A549 (cell line): ENCODE measurements at regions not wholly inside any gene's neighbourhood (a gene's known extent, or its start where the extent isn't known, plus 50 kb on each side); places are given as distances from the start of the nearest gene placed in this dataset.
A peak's percentile ranks its signal among the peaks of the same experiment; 100 is the strongest.
"Not testable (repeated sequence)": the region's sequence is repeated elsewhere in the genome, so short reads cannot be mapped to it uniquely, and the experiment has no call there.

Experiments used
- ATAC-seq, 2 experiments: fragments of 200-7000 bp in 1 of 2; fragments of >200 bp in 1 of 2; cut with Nextera tagmentation in 1 of 2; cut with Tn5 transposase in 1 of 2; 3 replicates each; pipeline versions ENCODE4 v1.8.0 to v1.9.1; 2018 to 2020; ENCODE audit warnings: mild to moderate bottlenecking in 1 of 2, moderate library complexity in 1 of 2
- CTCF ChIA-PET: fragments of 300-600 bp; sonication (Branson Sonifier 250); formaldehyde crosslinking; extraction: SDS; loops from one replicate; lab custom pipeline; 2021; ENCODE audit warnings: antibody characterized with exemption, inconsistent platforms; lab: Yijun Ruan, JAX
- POLR2A ChIA-PET: fragments of 350-600 bp; formaldehyde crosslinking; extraction: SDS; loops from one replicate; lab custom pipeline; 2021; ENCODE audit warnings: antibody characterized with exemption, inconsistent platforms; lab: Yijun Ruan, JAX
- DNase-seq, 2 experiments: peaks; one replicate each; pipeline versions ENCODE4 v3.0.0 to v3.0.0-alpha.2; 2011 to 2016; ENCODE audit warnings: low read depth in 1 of 2, low spot score in 1 of 2
- FAIRE-seq: peaks from 2 replicates; lab custom pipeline; 2011; peaks lifted over from hg19 to GRCh38; lab: Jason Lieb, UNC
- H3K27ac ChIP-seq, 2 experiments: fragments of >200 bp; sonication (Bioruptor Twin); formaldehyde crosslinking; 3 replicates each; pipeline ENCODE4 v1.5.1; 2016 to 2017
- H3K4me1 ChIP-seq: fragments of >200 bp; sonication (Bioruptor Twin); formaldehyde crosslinking; 3 replicates; pipeline ENCODE4 v1.6.1; 2016
- H3K4me2 ChIP-seq: fragments of >200 bp; sonication (Bioruptor Twin); formaldehyde crosslinking; 3 replicates; pipeline ENCODE4 v1.6.1; 2016
- H3K4me3 ChIP-seq: fragments of >200 bp; sonication (Bioruptor Twin); formaldehyde crosslinking; 3 replicates; pipeline ENCODE4 v1.5.1; 2016
- H3K9me3 ChIP-seq: fragments of >200 bp; sonication (Bioruptor Twin); formaldehyde crosslinking; 3 replicates; pipeline ENCODE4 v1.6.1; 2016
- BHLHE40 ChIP-seq: IDR thresholded peaks from 2 replicates; pipeline ENCODE4 v1.6.1; 2012; ENCODE audit warnings: low read depth, low read length, inconsistent platforms
- CEBPB ChIP-seq, 2 experiments: fragments of >200 bp in 1 of 2; sonication (Bioruptor Twin) in 1 of 2; formaldehyde crosslinking in 1 of 2; IDR thresholded peaks; 2 replicates each; pipeline ENCODE4 v1.6.1; 2012 to 2016
- CHD2 ChIP-seq: fragments of 150-350 bp; IDR thresholded peaks from 2 replicates; pipeline ENCODE4 v1.6.1; 2014; ENCODE audit warnings: low read length; ENCODE audit not compliant: partially characterized antibody
- EHF ChIP-seq: fragments of 250-450 bp; sonication (Bioruptor Pico); IDR thresholded peaks from 2 replicates; pipeline ENCODE4 v1.5.0; 2020; ENCODE audit warnings: mild to moderate bottlenecking
- EP300 ChIP-seq, 2 experiments: fragments of >200 bp; sonication (Bioruptor Twin); formaldehyde crosslinking; IDR thresholded peaks; 2 replicates in 1 of 2; 3 replicates in 1 of 2; pipeline ENCODE4 v1.6.1; 2016 to 2017
- ESRRA ChIP-seq: fragments of 150-350 bp; IDR thresholded peaks from 2 replicates; pipeline ENCODE4 v1.6.1; 2014; ENCODE audit warnings: mild to moderate bottlenecking, low read length, borderline replicate concordance
- FOXS1 ChIP-seq: fragments of 250-450 bp; sonication (Bioruptor Pico); IDR thresholded peaks from 2 replicates; pipeline ENCODE4 v1.5.0; 2020; ENCODE audit warnings: mild to moderate bottlenecking, moderate library complexity
- GATA3 ChIP-seq: IDR thresholded peaks from 2 replicates; pipeline ENCODE4 v1.6.1; 2012; ENCODE audit warnings: borderline replicate concordance
- HEYL ChIP-seq: fragments of 250-450 bp; sonication (Bioruptor Pico); IDR thresholded peaks from 2 replicates; pipeline ENCODE4 v1.8.0; 2021; ENCODE audit warnings: mild to moderate bottlenecking, moderate library complexity
- HOXA7 ChIP-seq: fragments of 250-450 bp; sonication (Bioruptor Pico); IDR thresholded peaks from 2 replicates; pipeline ENCODE4 v1.5.0; 2020; ENCODE audit warnings: mild to moderate bottlenecking, moderate library complexity
- HOXB5 ChIP-seq: fragments of 250-450 bp; sonication (Bioruptor Pico); IDR thresholded peaks from 2 replicates; pipeline ENCODE4 v1.5.0; 2020; ENCODE audit warnings: mild to moderate bottlenecking, moderate library complexity
- JUNB ChIP-seq: fragments of >200 bp; sonication (Bioruptor Twin); formaldehyde crosslinking; IDR thresholded peaks from 2 replicates; pipeline ENCODE4 v1.6.1; 2016
- KDM5A ChIP-seq: fragments of 200-600 bp; sonication (generic); IDR thresholded peaks from 2 replicates; pipeline ENCODE4 v1.6.1; 2016; ENCODE audit warnings: antibody characterized with exemption, mild to moderate bottlenecking
- MAZ ChIP-seq: fragments of 150-350 bp; IDR thresholded peaks from 2 replicates; pipeline ENCODE4 v1.6.1; 2014; ENCODE audit warnings: antibody characterized with exemption, low read depth, low read length, borderline replicate concordance
- RAD21 ChIP-seq, 2 experiments: fragments of >200 bp in 1 of 2; sonication (Bioruptor Twin) in 1 of 2; formaldehyde crosslinking in 1 of 2; IDR thresholded peaks in 1 of 2; conservative IDR thresholded peaks in 1 of 2; 2 replicates in 1 of 2; 3 replicates in 1 of 2; pipeline ENCODE4 v1.6.1; 2012 to 2018; ENCODE audit warnings: inconsistent platforms in 1 of 2
- RFX5 ChIP-seq: fragments of 450-650 bp; IDR thresholded peaks from 2 replicates; pipeline ENCODE4 v1.7.1; 2014; ENCODE audit warnings: antibody characterized with exemption, mild to moderate bottlenecking, moderate library complexity
- ZC3H11A ChIP-seq: fragments of 450-650 bp; IDR thresholded peaks from 2 replicates; pipeline ENCODE4 v1.6.1; 2014; ENCODE audit warnings: antibody characterized with exemption, mild to moderate bottlenecking
- ZFP36 ChIP-seq: fragments of 450-650 bp; IDR thresholded peaks from 2 replicates; pipeline ENCODE4 v1.6.1; 2014; ENCODE audit warnings: borderline replicate concordance; ENCODE audit not compliant: partially characterized antibody
- ZNF302 ChIP-seq: fragments of 250-450 bp; sonication (Bioruptor Pico); IDR thresholded peaks from 2 replicates; pipeline ENCODE4 v1.9.0; 2021; ENCODE audit warnings: inconsistent platforms, mild to moderate bottlenecking, moderate library complexity
- WGBS: methylation state at CpG from one replicate; pipeline ENCODE4 v1.1.6; 2017; ENCODE audit errors: missing lambda C conversion rate; 5-methylcytosine and 5-hydroxymethylcytosine counted together
- TF ChIP-seq, protein P1 (sequence below): IDR thresholded peaks from 2 replicates; pipeline ENCODE4 v1.6.1; 2012
- TF ChIP-seq, protein P2 (sequence below): fragments of 150-350 bp; IDR thresholded peaks from 2 replicates; pipeline ENCODE4 v1.6.1; 2014; ENCODE audit warnings: low read depth, mild to moderate bottlenecking, low read length
- TF ChIP-seq, protein P3 (sequence below): fragments of >200 bp; sonication (Bioruptor Twin); formaldehyde crosslinking; IDR thresholded peaks from 3 replicates; pipeline ENCODE4 v1.6.1; 2016
- TF ChIP-seq, protein P4 (sequence below): fragments of >200 bp; sonication (Bioruptor Twin); formaldehyde crosslinking; IDR thresholded peaks from 2 replicates; pipeline ENCODE4 v1.6.1; 2016
- TF ChIP-seq, protein P5 (sequence below): IDR thresholded peaks from 2 replicates; pipeline ENCODE4 v1.6.1; 2012

DNA sequence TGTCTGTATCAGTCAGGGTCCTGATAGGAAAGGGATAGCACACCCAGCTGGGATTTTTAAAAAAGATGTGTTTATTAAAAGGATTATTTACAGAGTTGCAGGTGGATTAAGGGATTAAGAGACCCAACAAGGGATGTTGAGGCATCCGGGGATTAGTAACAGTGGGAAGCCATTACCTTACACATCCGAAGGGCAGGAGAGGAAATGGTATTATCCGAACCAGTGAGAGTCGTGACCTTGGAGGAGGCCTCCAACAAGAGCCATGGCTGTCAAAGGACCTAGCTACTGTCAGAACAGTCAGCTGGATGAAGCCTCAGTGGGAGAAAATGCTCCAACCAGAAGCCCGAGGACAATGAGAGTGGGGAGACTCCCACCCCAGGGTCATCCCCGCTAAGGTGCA, 146.3 kb upstream of the KRAS start:
- ChIA-PET CTCF (no interaction called here), POLR2A (no interaction called here)
- TF ChIP-seq FOXS1 (CRISPR knock-in tag) (no peak), MAZ (no peak), ZNF302 (CRISPR knock-in tag) (no peak), RAD21 (conservative IDR thresholded peaks at IDR 0.05 in 1 of 2, IDR thresholded peaks at IDR 0.05 in 1 of 2) (no peak), ESRRA (no peak)
- TF ChIP-seq, protein P1, sequence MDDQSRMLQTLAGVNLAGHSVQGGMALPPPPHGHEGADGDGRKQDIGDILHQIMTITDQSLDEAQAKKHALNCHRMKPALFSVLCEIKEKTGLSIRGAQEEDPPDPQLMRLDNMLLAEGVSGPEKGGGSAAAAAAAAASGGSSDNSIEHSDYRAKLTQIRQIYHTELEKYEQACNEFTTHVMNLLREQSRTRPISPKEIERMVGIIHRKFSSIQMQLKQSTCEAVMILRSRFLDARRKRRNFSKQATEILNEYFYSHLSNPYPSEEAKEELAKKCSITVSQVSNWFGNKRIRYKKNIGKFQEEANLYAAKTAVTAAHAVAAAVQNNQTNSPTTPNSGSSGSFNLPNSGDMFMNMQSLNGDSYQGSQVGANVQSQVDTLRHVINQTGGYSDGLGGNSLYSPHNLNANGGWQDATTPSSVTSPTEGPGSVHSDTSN: no peak
- DNase-seq (no peak), ATAC-seq (no peak), FAIRE-seq (no peak)
- WGBS: 82% methylated on average over 6 of the region's 6 CpGs
- H3K4me1 ChIP-seq: no peaks in the 10 kb centered on the region
- no peak overlapping the region for H3K4me2 ChIP-seq
- no peak overlapping the region for H3K27ac ChIP-seq
- 0 out of 3 replicates have a peak, but pooled peaks cover 3% of the 10 kb centered on the region for H3K9me3 ChIP-seq
- H3K4me3 ChIP-seq: no peak overlapping the region

DNA sequence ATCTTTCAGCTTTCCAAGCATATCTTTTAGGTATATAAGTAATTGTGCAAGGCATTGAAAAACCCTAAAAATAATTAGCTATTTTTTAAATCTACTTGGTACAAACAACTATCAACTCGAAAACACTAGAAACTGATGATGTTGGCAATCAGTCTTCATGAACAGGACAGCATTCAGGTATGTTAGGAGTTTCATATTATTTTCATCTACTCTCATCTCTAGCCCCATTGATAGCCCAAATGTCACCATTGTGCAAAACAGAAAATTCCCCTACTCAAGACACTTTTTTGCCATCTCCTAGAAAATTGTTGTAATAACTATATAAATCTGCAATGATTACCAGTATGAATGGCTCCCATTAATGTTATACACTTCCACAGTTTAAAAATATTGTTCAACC, 144.5 kb upstream of the KRAS start:
- no peaks in the 10 kb centered on the region for H3K4me1 ChIP-seq
- H3K4me2 ChIP-seq: no peak overlapping the region
- no peak overlapping the region for H3K27ac ChIP-seq
- ATAC-seq (no peak), DNase-seq (no peak), FAIRE-seq (no peak)
- no peak for TF ChIP-seq ZFP36
- TF ChIP-seq GATA3: no peak
- POLR2A ChIA-PET: no interaction called here
- H3K9me3 ChIP-seq: no peaks in the 10 kb centered on the region
- CTCF ChIA-PET: no interaction called here
- 2% methylated on average over 1 of the region's 1 CpG for WGBS
- no peak overlapping the region for H3K4me3 ChIP-seq

DNA sequence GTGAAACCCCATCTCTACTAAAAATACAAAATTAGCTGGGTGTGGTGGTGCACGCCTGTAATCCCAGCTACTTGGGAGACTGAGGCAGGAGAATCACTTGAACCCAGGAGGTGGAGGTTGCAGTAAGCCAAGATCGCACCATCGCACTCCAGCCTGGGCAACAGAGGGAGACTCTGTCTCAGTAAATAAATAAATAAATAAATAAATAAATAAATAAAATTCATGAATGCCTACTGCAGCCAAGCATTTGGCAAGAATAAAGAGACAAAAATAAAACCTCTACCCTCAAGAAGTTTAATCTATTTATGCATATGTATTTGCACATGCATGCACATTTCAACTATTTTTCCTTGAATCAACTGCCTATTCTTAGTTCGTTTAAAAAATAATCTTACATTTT, 144.0 kb upstream of the KRAS start:
- CTCF ChIA-PET, ATAC-seq, H3K9me3 ChIP-seq, DNase-seq, H3K27ac ChIP-seq, FAIRE-seq, H3K4me1 ChIP-seq, H3K4me2 ChIP-seq, H3K4me3 ChIP-seq, POLR2A ChIA-PET: not testable (repeated sequence)
- TF ChIP-seq ZC3H11A: peak; percentile 82
- WGBS: 55% methylated on average over 4 of the region's 4 CpGs

DNA sequence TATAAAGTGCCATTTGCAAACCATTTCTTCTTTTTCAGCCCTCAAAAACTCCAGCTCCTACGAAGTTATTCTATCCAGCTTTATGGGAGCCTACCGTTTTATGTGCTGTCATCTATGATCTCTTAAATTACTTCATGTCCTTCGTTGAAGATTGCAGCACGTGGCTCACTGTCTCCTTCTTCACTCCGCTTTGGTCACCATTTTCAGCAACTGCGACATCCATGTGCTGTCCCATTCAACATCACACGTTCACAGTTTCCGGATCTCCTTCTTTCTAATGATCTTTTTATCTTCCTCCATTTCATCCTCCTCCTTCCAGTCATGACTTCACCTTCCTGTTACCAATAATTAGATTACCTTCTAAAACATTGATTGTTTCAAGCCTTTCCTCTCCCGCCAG, 143.3 kb upstream of the KRAS start:
- no peak overlapping the region for H3K27ac ChIP-seq
- no peaks in the 10 kb centered on the region for H3K4me1 ChIP-seq
- DNase-seq (no peak), ATAC-seq (no peak), FAIRE-seq (no peak)
- 76% methylated on average over 9 of the region's 9 CpGs for WGBS
- H3K4me2 ChIP-seq: no peak overlapping the region
- POLR2A ChIA-PET: no interaction called here
- no peaks in the 10 kb centered on the region for H3K9me3 ChIP-seq
- H3K4me3 ChIP-seq: no peak overlapping the region
- TF ChIP-seq RFX5: no peak
- no peak for TF ChIP-seq EP300 (IDR thresholded peaks at IDR 0.05)
- TF ChIP-seq, protein P2, sequence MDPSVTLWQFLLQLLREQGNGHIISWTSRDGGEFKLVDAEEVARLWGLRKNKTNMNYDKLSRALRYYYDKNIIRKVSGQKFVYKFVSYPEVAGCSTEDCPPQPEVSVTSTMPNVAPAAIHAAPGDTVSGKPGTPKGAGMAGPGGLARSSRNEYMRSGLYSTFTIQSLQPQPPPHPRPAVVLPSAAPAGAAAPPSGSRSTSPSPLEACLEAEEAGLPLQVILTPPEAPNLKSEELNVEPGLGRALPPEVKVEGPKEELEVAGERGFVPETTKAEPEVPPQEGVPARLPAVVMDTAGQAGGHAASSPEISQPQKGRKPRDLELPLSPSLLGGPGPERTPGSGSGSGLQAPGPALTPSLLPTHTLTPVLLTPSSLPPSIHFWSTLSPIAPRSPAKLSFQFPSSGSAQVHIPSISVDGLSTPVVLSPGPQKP: no peak
- TF ChIP-seq, protein P3, sequence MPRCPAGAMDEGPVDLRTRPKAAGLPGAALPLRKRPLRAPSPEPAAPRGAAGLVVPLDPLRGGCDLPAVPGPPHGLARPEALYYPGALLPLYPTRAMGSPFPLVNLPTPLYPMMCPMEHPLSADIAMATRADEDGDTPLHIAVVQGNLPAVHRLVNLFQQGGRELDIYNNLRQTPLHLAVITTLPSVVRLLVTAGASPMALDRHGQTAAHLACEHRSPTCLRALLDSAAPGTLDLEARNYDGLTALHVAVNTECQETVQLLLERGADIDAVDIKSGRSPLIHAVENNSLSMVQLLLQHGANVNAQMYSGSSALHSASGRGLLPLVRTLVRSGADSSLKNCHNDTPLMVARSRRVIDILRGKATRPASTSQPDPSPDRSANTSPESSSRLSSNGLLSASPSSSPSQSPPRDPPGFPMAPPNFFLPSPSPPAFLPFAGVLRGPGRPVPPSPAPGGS: no peak
- no peak for TF ChIP-seq FOXS1 (CRISPR knock-in tag)
- TF ChIP-seq HOXA7 (CRISPR knock-in tag): no peak
- no peak for TF ChIP-seq HEYL (CRISPR knock-in tag)
- TF ChIP-seq KDM5A: no peak
- TF ChIP-seq CHD2: no peak
- no peak for TF ChIP-seq CEBPB (IDR thresholded peaks at IDR 0.05)
- TF ChIP-seq BHLHE40: no peak
- no peak for TF ChIP-seq JUNB
- no peak for TF ChIP-seq EHF (CRISPR knock-in tag)
- TF ChIP-seq, protein P4, sequence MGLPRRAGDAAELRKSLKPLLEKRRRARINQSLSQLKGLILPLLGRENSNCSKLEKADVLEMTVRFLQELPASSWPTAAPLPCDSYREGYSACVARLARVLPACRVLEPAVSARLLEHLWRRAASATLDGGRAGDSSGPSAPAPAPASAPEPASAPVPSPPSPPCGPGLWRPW: no peak
- TF ChIP-seq, protein P5, sequence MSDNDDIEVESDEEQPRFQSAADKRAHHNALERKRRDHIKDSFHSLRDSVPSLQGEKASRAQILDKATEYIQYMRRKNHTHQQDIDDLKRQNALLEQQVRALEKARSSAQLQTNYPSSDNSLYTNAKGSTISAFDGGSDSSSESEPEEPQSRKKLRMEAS: no peak
- TF ChIP-seq, protein P1: no peak
- no peak for TF ChIP-seq HOXB5 (CRISPR knock-in tag)
- TF ChIP-seq, all 56 proteins: peak for 0
- CTCF ChIA-PET: interaction anchor here (0.6 kb wide), 1 partner anchor 659 kb away, joined by 3 read pairs; no protein-coding TSS in a partner anchor

DNA sequence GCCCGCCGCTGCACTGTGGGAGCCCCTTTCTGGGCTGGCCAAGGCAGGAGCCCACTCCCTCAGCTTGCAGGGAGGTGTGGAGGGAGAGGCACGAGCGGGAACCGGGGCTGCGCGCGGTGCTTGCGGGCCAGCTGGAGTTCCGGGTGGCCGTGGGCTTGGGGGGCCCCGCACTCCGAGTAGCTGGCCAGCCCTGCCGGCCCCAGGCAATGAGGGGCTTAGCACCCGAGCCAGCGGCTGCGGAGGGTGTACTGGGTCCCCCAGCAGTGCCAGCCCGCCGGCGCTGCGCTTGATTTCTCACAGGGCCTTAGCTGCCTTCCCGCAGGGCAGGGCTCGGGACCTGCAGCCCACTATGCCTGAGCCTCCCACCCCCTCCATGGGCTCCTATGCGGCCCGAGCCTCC, 140.6 kb upstream of the KRAS start:
- H3K27ac ChIP-seq, H3K4me3 ChIP-seq, POLR2A ChIA-PET, FAIRE-seq, ATAC-seq, H3K4me1 ChIP-seq, DNase-seq, H3K9me3 ChIP-seq, H3K4me2 ChIP-seq: not testable (repeated sequence)
- CTCF ChIA-PET: interaction anchor here (1.6 kb wide), 1 partner anchor 180 kb away, joined by 5 read pairs; no protein-coding TSS in a partner anchor
- WGBS: 89% methylated on average over 4 of the region's 25 CpGs
